GM10248 (cell line): ENCODE measurements at regions not wholly inside any gene's neighbourhood (a gene's known extent, or its start where the extent isn't known, plus 50 kb on each side); places are given as distances from the start of the nearest gene placed in this dataset.

Experiments
- CTCF ChIA-PET: fragments of 300-600 bp; sonication (Branson Sonifier 250); formaldehyde crosslinking; extraction: SDS; loops from one replicate; lab custom pipeline; 2021; ENCODE audit warnings: antibody characterized with exemption; lab: Yijun Ruan, JAX
- POLR2A ChIA-PET: fragments of 350-650 bp; sonication (Branson Sonifier 250); formaldehyde crosslinking; extraction: SDS; loops from one replicate; lab custom pipeline; 2020; ENCODE audit warnings: antibody characterized with exemption; lab: Yijun Ruan, JAX
- DNase-seq: peaks from one replicate; pipeline ENCODE4 v3.0.0; 2012; ENCODE audit errors: extremely low spot score
- CTCF ChIP-seq: IDR thresholded peaks from 2 replicates; pipeline ENCODE4 v1.5.1; 2012; ENCODE audit warnings: mild to moderate bottlenecking, low read depth; ENCODE audit errors: extremely low read depth, missing control alignments, control extremely low read depth

DNA sequence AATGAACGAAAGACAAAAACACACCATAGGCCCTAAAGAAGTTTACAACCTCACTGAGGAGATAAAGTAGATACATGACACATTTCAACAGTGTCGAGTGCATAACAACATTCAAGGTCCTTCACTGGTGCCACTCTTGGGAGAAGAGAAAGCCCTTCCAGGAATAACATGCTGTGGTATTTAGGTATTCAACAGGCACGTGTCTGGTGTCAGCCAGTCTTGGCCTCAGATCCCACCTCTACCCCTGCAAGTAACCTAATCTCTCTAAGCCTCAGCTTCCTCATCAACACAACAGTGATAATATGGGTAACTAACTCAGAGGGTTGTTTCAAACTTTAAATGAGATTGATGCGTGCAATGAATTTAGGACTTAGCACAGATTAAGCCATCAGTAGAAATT lies 235.0 kb upstream of the ZC3H12C start:
- POLR2A ChIA-PET = no interaction called here
- DNase-seq = no peak
- CTCF ChIA-PET = interaction anchor here (4.1 kb wide), 1 partner anchor 82 kb away, joined by 35 read pairs; no protein-coding TSS in a partner anchor
- TF ChIP-seq CTCF = no peak

- ChIA-PET CTCF (interaction anchor here (1.3 to 1.6 kb wide), 3 partner anchors 8 to 342 kb away, joined by 3 to 5 read pairs (median 5); no protein-coding TSS in a partner anchor), POLR2A (no interaction called here)
- TF ChIP-seq CTCF = no peak
- no peak for DNase-seq
Observed at GRCh38 chr11:109859045-109859724, 234.0 kb upstream of the ZC3H12C start.

- ChIA-PET POLR2A (no interaction called here), CTCF (no interaction called here)
- DNase-seq = no peak
- no peak for TF ChIP-seq CTCF
Observed at GRCh38 chr11:109862835-109863234, 230.4 kb upstream of the ZC3H12C start.

DNA sequence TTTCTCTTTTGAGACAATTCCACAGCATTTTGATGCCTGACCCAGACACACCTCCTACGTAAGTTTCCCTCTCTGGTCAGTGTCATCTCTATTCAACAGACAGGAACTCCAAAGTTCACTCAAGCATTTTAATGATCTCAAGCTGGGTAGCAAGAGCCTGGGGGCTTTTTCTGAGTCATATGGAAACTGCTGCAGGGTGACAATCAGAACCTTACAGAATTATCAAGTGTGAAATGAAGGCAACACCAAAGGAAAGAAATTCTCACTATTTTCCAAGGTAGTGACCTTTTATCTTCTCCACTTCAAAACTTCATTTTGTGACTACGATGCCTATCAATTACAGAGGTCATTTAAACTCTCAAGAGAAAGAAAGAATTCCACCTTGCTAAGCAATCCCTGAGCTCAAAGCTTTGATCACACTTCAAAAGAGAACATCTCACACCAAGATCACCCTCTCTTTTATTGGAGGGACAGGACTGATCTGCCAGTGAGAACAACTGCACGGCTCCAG lies 229.0 kb upstream of the ZC3H12C start:
- no peak for TF ChIP-seq CTCF
- peak; percentile 72 for DNase-seq
- ChIA-PET CTCF (interaction anchor here (1.0 to 1.7 kb wide), 4 partner anchors 11 to 88 kb away, joined by 3 to 9 read pairs (median 4); no protein-coding TSS in a partner anchor), POLR2A (no interaction called here)

GRCh38 chr11:109864834-109865547 lies 228.2 kb upstream of the ZC3H12C start:
- peak; percentile 18 for DNase-seq
- POLR2A ChIA-PET = no interaction called here
- no peak for TF ChIP-seq CTCF
- CTCF ChIA-PET = interaction anchor here (1.3 to 1.7 kb wide), 3 partner anchors 12 to 83 kb away, joined by 3 to 9 read pairs (median 5); no protein-coding TSS in a partner anchor

GRCh38 chr11:109865548-109866186 lies 227.5 kb upstream of the ZC3H12C start:
- ChIA-PET POLR2A (no interaction called here), CTCF (interaction anchor here (0.7 to 1.7 kb wide), 3 partner anchors 13 to 74 kb away, joined by 3 to 9 read pairs (median 5); no protein-coding TSS in a partner anchor)
- TF ChIP-seq CTCF = peak; percentile 13
- DNase-seq = no peak
